Keratinocyte (primary cell): ENCODE measurements at regions not wholly inside any gene's neighbourhood (a gene's known extent, or its start where the extent isn't known, plus 50 kb on each side); places are given as distances from the start of the nearest gene placed in this dataset.

Experiments used
- DNase-seq: peaks from one replicate; pipeline ENCODE4 v3.0.0-alpha.2; 2011; ENCODE audit warnings: low read depth, missing footprints, low spot score
- FAIRE-seq: peaks from 2 replicates; lab custom pipeline; 2011; peaks lifted over from hg19 to GRCh38; lab: Jason Lieb, UNC
- H2AFZ ChIP-seq: 2 replicates; pipeline ENCODE4 v1.6.0; 2012; ENCODE audit warnings: low read length, control low read depth, inconsistent platforms; ENCODE audit not compliant: control insufficient read depth
- H3K27ac ChIP-seq: 2 replicates; pipeline ENCODE4 v1.5.1; 2011; ENCODE audit warnings: low read length; ENCODE audit not compliant: control insufficient read depth, insufficient read depth
- H3K27me3 ChIP-seq: 3 replicates; pipeline ENCODE4 v1.6.0; 2011; ENCODE audit warnings: low read length; ENCODE audit not compliant: control insufficient read depth, insufficient read depth; ENCODE audit errors: extremely low read depth
- H3K36me3 ChIP-seq, 2 experiments: 2 replicates in 1 of 2; 3 replicates in 1 of 2; pipeline ENCODE4 v1.5.1; 2011; ENCODE audit warnings: low read length in 2 of 2, mild to moderate bottlenecking in 1 of 2; ENCODE audit not compliant: control insufficient read depth in 2 of 2, insufficient read depth in 2 of 2; ENCODE audit errors: extremely low read depth in 1 of 2
- H3K4me1 ChIP-seq: 3 replicates; pipeline ENCODE4 v1.5.1; 2011; ENCODE audit warnings: low read length; ENCODE audit not compliant: control insufficient read depth, insufficient read depth; ENCODE audit errors: extremely low read depth
- H3K4me2 ChIP-seq: 3 replicates; pipeline ENCODE4 v1.6.0; 2011; ENCODE audit warnings: low read depth, low read length; ENCODE audit not compliant: control insufficient read depth, insufficient read depth; ENCODE audit errors: extremely low read depth
- H3K4me3 ChIP-seq, 3 experiments: fragments of 200-600 bp in 1 of 3; sonication (generic) in 1 of 3; 2 replicates in 2 of 3; 3 replicates in 1 of 3; pipeline ENCODE4 v1.5.1; 2011 to 2016; ENCODE audit warnings: low read length in 3 of 3, mild to moderate bottlenecking in 3 of 3, control low read depth in 2 of 3, inconsistent platforms in 1 of 3, low read depth in 1 of 3, mixed read lengths in 1 of 3, mixed run types in 1 of 3, moderate library complexity in 1 of 3; ENCODE audit not compliant: control insufficient read depth in 2 of 3, insufficient read depth in 2 of 3; ENCODE audit errors: extremely low read depth in 1 of 3
- H3K79me2 ChIP-seq: 2 replicates; pipeline ENCODE4 v1.6.0; 2012; ENCODE audit warnings: low read length; ENCODE audit not compliant: control insufficient read depth, insufficient read depth
- H3K9ac ChIP-seq: 3 replicates; pipeline ENCODE4 v1.6.0; 2011; ENCODE audit warnings: low read length; ENCODE audit not compliant: control insufficient read depth, insufficient read depth; ENCODE audit errors: extremely low read depth
- H3K9me1 ChIP-seq: 3 replicates; pipeline ENCODE4 v1.6.0; 2011; ENCODE audit warnings: low read length; ENCODE audit not compliant: control insufficient read depth, insufficient read depth; ENCODE audit errors: extremely low read depth
- H3K9me3 ChIP-seq: 2 replicates; pipeline ENCODE4 v1.5.1; 2012; ENCODE audit warnings: low read depth, low read length; ENCODE audit not compliant: control insufficient read depth
- H4K20me1 ChIP-seq: 3 replicates; pipeline ENCODE4 v1.6.0; 2011; ENCODE audit warnings: low read length; ENCODE audit not compliant: control insufficient read depth, insufficient read depth; ENCODE audit errors: extremely low read depth
- EZH2 ChIP-seq: IDR thresholded peaks from one replicate; pipeline ENCODE4 v1.6.1; 2012; ENCODE audit warnings: inconsistent platforms, mild to moderate bottlenecking, low read length, moderate library complexity
- dilution Hi-C: fragments of 300-500 bp; cut with MboI; formaldehyde crosslinking; loops from one replicate; pipeline ENCODE4 v1.7.0; 2020; ENCODE audit warnings: low sequenced_read_pairs; ENCODE audit not compliant: extremely low pct_ligation_motif_present
- TF ChIP-seq, protein P1 (sequence below), 3 experiments: IDR thresholded peaks in 1 of 3; conservative IDR thresholded peaks in 1 of 3; optimal IDR thresholded peaks in 1 of 3; 2 replicates in 2 of 3; 3 replicates in 1 of 3; pipeline versions ENCODE3 to v1.5.1; 2011; ENCODE audit warnings: low read length in 3 of 3, mild to moderate bottlenecking in 3 of 3, moderate library complexity in 2 of 3, control low read depth in 1 of 3, inconsistent platforms in 1 of 3; ENCODE audit not compliant: insufficient read depth in 2 of 3; ENCODE audit errors: extremely low read depth in 1 of 3

DNA sequence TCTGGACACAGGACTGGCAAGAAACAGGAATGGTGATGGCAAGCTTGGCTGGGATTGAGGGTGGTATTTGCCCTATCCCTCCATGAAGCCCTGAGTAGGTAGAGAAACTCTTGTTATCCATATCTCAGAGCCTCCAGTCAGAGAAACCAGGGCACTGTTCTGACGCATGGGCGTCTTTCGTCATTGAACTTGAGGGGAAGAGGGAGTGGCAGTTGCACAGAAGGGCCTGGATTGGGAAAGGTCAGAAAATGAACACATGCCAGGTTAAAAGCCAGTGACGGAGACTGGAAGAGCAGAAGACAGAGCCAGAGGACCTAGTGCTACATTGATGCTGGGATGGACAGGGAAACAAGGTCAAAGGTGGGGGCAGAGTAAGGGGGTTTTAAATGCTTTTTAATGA, 516.7 kb downstream of the PLPP3 start:
- TF ChIP-seq, protein P1, sequence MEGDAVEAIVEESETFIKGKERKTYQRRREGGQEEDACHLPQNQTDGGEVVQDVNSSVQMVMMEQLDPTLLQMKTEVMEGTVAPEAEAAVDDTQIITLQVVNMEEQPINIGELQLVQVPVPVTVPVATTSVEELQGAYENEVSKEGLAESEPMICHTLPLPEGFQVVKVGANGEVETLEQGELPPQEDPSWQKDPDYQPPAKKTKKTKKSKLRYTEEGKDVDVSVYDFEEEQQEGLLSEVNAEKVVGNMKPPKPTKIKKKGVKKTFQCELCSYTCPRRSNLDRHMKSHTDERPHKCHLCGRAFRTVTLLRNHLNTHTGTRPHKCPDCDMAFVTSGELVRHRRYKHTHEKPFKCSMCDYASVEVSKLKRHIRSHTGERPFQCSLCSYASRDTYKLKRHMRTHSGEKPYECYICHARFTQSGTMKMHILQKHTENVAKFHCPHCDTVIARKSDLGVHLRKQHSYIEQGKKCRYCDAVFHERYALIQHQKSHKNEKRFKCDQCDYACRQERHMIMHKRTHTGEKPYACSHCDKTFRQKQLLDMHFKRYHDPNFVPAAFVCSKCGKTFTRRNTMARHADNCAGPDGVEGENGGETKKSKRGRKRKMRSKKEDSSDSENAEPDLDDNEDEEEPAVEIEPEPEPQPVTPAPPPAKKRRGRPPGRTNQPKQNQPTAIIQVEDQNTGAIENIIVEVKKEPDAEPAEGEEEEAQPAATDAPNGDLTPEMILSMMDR (optimal IDR thresholded peaks at IDR 0.05 in 1 of 3, IDR thresholded peaks at IDR 0.05 in 1 of 3, conservative IDR thresholded peaks at IDR 0.05 in 1 of 3; ENCODE audit: extremely low read depth in 1 of 3, insufficient read depth in 2 of 3, low read length in 3 of 3), result no peak
- no peak for TF ChIP-seq EZH2
- H3K4me1 ChIP-seq, result peaks cover 30% of the 10 kb centered on the region
- no peak for DNase-seq
- no peaks in the 10 kb centered on the region for H4K20me1 ChIP-seq
- no peaks in the 10 kb centered on the region for H3K79me2 ChIP-seq
- H3K9ac ChIP-seq, result no peak overlapping the region
- no peaks in the 10 kb centered on the region for H3K9me3 ChIP-seq
- H3K4me2 ChIP-seq, result no peak overlapping the region
- H3K9me1 ChIP-seq, result no peaks in the 10 kb centered on the region
- H3K36me3 ChIP-seq, result no peaks in the 10 kb centered on the region
- dilution Hi-C loops, result no loop called here
- H3K27ac ChIP-seq, result no peak overlapping the region
- no peak overlapping the region for H2AFZ ChIP-seq
- no peaks in the 10 kb centered on the region for H3K27me3 ChIP-seq
- H3K4me3 ChIP-seq, result no peak overlapping the region
- FAIRE-seq, result peak; percentile 9

DNA sequence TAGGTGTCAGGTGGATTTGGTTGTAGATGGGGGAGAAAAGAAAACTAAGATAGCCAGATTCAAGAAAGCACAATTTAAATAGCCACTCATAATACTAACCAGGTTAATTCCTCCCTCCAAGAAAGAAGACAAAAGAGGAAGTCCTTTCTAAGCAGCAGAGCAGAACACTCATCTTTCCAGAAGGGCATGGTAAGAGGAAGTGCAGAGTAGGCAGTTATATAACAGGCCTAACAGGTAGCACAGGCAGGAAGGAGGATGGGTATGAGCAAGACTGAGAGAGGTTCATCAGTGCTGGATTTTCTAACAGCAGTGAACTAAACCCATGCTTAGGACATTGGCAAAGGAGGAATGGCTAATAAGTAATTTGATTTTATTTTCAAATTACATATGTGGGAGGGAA, 517.5 kb downstream of the PLPP3 start:
- Histone ChIP-seq H3K4me2 (no peak overlapping the region), H3K9ac (no peak overlapping the region), H3K27ac (no peak overlapping the region), H3K79me2 (no peaks in the 10 kb centered on the region), H3K4me1 (peaks cover 30% of the 10 kb centered on the region), H4K20me1 (no peaks in the 10 kb centered on the region), H3K27me3 (no peaks in the 10 kb centered on the region), H3K9me3 (no peaks in the 10 kb centered on the region), H3K36me3 (no peaks in the 10 kb centered on the region), H3K4me3 (no peak overlapping the region), H3K9me1 (no peaks in the 10 kb centered on the region), H2AFZ (no peak overlapping the region)
- DNase-seq (no peak), FAIRE-seq (no peak)
- TF ChIP-seq, protein P1 (optimal IDR thresholded peaks at IDR 0.05 in 1 of 3, IDR thresholded peaks at IDR 0.05 in 1 of 3, conservative IDR thresholded peaks at IDR 0.05 in 1 of 3; ENCODE audit: extremely low read depth in 1 of 3, insufficient read depth in 2 of 3, low read length in 3 of 3), result no peak
- dilution Hi-C loops, result no loop called here
